Ishikawa (cell line): ENCODE measurements at regions not wholly inside any gene's neighbourhood (a gene's known extent, or its start where the extent isn't known, plus 50 kb on each side); places are given as distances from the start of the nearest gene placed in this dataset.

Source experiments
- CEBPB ChIP-seq: IDR thresholded peaks from 2 replicates; pipeline ENCODE4 v1.6.1; 2012
- FOXM1 ChIP-seq: IDR thresholded peaks from 2 replicates; pipeline ENCODE4 v1.6.1; 2012; ENCODE audit warnings: low read depth, borderline replicate concordance
- RAD21 ChIP-seq: IDR thresholded peaks from 2 replicates; pipeline ENCODE4 v1.6.1; 2012; ENCODE audit warnings: low read depth
- TAF1 ChIP-seq: IDR thresholded peaks from 2 replicates; pipeline ENCODE4 v1.6.1; 2012; ENCODE audit warnings: low read depth, mild to moderate bottlenecking
- TCF12 ChIP-seq: IDR thresholded peaks from 2 replicates; pipeline ENCODE4 v1.6.1; 2012; ENCODE audit warnings: low read depth
- YY1 ChIP-seq: IDR thresholded peaks from 2 replicates; pipeline ENCODE4 v1.6.1; 2012; ENCODE audit warnings: low read depth
- TF ChIP-seq, protein P1 (sequence below): IDR thresholded peaks from 2 replicates; pipeline ENCODE4 v1.6.1; 2012
- TF ChIP-seq, protein P2 (sequence below): IDR thresholded peaks from 2 replicates; pipeline ENCODE4 v1.6.1; 2012; ENCODE audit warnings: low read depth, mild to moderate bottlenecking

DNA sequence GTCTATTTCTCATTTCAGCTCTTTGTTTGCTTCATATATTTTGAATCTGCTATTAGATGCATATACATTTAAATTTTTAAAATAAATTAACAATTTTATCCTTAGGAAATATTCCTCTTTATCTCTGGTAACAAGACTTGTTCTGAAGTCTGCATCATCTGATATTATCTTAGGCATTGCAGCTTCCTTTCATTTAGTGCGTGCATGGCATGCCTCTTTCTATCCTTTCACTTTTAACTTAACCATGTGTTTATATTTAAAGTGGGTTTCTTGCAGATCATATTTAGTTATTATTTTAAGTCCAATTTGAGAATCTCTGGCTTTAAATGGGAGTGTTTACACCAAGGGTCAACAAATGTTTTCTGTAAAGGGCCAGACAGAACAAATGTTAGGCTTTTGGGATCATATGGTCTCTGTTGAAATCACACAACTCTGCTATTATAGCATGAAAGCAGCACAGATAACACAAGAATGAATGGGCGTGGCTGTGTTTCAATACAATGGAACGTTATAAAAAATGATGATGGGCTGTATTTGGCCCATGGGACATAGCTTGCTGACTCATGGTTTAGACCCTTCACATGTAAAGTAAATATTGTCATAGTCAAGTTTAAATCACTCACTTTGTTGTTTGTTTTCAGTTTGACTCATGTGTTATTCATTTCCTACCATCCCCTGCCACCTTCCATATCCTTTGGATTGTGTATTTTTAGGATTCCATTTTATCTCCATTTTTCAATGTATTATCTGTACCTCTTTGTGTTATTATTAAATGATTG lies 83.9 kb upstream of the SNX19 start:
- TF ChIP-seq, protein P1, sequence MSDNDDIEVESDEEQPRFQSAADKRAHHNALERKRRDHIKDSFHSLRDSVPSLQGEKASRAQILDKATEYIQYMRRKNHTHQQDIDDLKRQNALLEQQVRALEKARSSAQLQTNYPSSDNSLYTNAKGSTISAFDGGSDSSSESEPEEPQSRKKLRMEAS: no peak
- TF ChIP-seq, protein P2, sequence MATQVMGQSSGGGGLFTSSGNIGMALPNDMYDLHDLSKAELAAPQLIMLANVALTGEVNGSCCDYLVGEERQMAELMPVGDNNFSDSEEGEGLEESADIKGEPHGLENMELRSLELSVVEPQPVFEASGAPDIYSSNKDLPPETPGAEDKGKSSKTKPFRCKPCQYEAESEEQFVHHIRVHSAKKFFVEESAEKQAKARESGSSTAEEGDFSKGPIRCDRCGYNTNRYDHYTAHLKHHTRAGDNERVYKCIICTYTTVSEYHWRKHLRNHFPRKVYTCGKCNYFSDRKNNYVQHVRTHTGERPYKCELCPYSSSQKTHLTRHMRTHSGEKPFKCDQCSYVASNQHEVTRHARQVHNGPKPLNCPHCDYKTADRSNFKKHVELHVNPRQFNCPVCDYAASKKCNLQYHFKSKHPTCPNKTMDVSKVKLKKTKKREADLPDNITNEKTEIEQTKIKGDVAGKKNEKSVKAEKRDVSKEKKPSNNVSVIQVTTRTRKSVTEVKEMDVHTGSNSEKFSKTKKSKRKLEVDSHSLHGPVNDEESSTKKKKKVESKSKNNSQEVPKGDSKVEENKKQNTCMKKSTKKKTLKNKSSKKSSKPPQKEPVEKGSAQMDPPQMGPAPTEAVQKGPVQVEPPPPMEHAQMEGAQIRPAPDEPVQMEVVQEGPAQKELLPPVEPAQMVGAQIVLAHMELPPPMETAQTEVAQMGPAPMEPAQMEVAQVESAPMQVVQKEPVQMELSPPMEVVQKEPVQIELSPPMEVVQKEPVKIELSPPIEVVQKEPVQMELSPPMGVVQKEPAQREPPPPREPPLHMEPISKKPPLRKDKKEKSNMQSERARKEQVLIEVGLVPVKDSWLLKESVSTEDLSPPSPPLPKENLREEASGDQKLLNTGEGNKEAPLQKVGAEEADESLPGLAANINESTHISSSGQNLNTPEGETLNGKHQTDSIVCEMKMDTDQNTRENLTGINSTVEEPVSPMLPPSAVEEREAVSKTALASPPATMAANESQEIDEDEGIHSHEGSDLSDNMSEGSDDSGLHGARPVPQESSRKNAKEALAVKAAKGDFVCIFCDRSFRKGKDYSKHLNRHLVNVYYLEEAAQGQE: no peak
- TF ChIP-seq CEBPB: no peak
- TF ChIP-seq FOXM1: no peak
- TF ChIP-seq TCF12: no peak
- TF ChIP-seq YY1: no peak
- no peak for TF ChIP-seq RAD21
- TF ChIP-seq TAF1: no peak
